Ascending aorta (tissue), 2 donors: ENCODE measurements at regions not wholly inside any gene's neighbourhood (a gene's known extent, or its start where the extent isn't known, plus 50 kb on each side); places are given as distances from the start of the nearest gene placed in this dataset.
"Not testable (repeated sequence)": the region's sequence is repeated elsewhere in the genome, so short reads cannot be mapped to it uniquely, and the experiment has no call there.

Source experiments
- DNase-seq, 2 donors: peaks; one replicate each; pipeline ENCODE4 v3.0.0-alpha.2; 2019; ENCODE audit warnings: low spot score in 2 of 2
- H3K27ac ChIP-seq, 2 donors: fragments of 200-600 bp; sonication (generic); one replicate each; pipeline ENCODE4 v1.5.1; 2016 to 2017; ENCODE audit warnings: mild to moderate bottlenecking in 1 of 2
- H3K27me3 ChIP-seq: fragments of 200-600 bp; sonication (generic); one replicate; pipeline ENCODE4 v1.5.1; 2017
- H3K36me3 ChIP-seq, 2 donors: fragments of 200-600 bp; sonication (generic); one replicate each; pipeline ENCODE4 v1.5.1; 2016
- H3K4me1 ChIP-seq, 2 donors: fragments of 200-600 bp; sonication (generic); one replicate each; pipeline ENCODE4 v1.5.1; 2016 to 2017; ENCODE audit warnings: mild to moderate bottlenecking in 1 of 2
- H3K4me3 ChIP-seq, 2 donors: fragments of 200-600 bp; sonication (generic); one replicate each; pipeline ENCODE4 v1.5.1; 2016 to 2017; ENCODE audit warnings: mild to moderate bottlenecking in 1 of 2
- H3K9me3 ChIP-seq, 2 donors: fragments of 200-600 bp; sonication (generic); one replicate each; pipeline ENCODE4 v1.5.1; 2016
- intact Hi-C: fragments of 100-400 bp; cut with DNase I; formaldehyde crosslinking; loops from one replicate; pipeline ENCODE4 v1.15.1; 2023
- TF ChIP-seq, protein P1 (sequence below), 3 experiments: fragments of 200-600 bp in 2 of 3; fragments of 450-650 bp in 1 of 3; sonication (generic) in 2 of 3; IDR thresholded peaks; one replicate each; pipeline ENCODE4 v1.5.1; 2016 to 2019; ENCODE audit warnings: antibody characterized with exemption in 3 of 3, mild to moderate bottlenecking in 1 of 3, moderate library complexity in 1 of 3

DNA sequence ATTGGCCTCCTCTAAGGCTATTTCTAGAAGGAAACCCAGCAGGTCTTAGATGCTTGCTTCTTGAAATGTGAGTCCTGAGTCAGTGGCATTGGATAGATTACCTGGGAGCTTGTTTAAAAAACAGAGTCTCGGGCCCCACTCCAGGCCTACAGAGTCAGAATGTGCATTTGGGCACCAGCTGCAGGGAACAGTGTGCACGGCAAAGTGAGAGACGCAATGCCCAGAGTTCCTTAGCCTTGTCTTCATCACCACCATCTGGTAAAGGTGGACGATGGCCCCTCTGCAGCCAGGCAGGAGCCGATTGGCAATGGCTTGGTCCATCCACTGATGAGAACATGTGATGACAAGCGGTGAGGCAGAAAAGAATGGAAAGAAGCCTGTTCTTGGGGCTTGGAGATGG lies 102.1 kb upstream of the TSC22D1 start:
- no peak for DNase-seq
- intact Hi-C loops = no loop called here
- H3K27ac ChIP-seq = peak overlapping the region; percentile 20 to 32

DNA sequence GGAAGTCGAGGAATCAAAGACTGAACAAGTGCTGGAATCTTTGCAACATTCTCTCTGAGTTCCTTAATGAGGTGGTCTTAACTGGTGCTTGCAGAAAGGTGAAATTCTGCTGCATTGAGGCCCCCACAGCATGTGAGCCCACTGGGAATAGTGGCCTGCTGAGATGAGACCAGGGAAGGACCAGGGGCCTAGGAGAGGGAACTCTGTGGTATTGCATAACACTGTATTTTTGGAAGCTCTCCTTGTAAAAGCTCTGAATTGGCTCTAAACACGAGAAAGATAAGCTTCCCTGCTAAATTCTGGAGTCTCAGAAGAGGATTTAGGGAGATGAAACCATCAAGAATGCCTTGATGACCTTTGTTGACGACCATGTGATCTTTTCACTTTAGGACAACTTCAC lies 100.4 kb upstream of the TSC22D1 start:
- TF ChIP-seq, protein P1, sequence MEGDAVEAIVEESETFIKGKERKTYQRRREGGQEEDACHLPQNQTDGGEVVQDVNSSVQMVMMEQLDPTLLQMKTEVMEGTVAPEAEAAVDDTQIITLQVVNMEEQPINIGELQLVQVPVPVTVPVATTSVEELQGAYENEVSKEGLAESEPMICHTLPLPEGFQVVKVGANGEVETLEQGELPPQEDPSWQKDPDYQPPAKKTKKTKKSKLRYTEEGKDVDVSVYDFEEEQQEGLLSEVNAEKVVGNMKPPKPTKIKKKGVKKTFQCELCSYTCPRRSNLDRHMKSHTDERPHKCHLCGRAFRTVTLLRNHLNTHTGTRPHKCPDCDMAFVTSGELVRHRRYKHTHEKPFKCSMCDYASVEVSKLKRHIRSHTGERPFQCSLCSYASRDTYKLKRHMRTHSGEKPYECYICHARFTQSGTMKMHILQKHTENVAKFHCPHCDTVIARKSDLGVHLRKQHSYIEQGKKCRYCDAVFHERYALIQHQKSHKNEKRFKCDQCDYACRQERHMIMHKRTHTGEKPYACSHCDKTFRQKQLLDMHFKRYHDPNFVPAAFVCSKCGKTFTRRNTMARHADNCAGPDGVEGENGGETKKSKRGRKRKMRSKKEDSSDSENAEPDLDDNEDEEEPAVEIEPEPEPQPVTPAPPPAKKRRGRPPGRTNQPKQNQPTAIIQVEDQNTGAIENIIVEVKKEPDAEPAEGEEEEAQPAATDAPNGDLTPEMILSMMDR (IDR thresholded peaks at IDR 0.05) = no peak
- intact Hi-C loops = no loop called here
- no peaks in the 10 kb centered on the region for H3K36me3 ChIP-seq
- no peaks in the 10 kb centered on the region for H3K27me3 ChIP-seq
- DNase-seq = no peak
- no peak overlapping the region for H3K27ac ChIP-seq
- H3K4me3 ChIP-seq = no peak overlapping the region
- H3K9me3 ChIP-seq = no peaks in the 10 kb centered on the region
- no peaks in the 10 kb centered on the region for H3K4me1 ChIP-seq

More for the DNA sequence above, 102.1 kb upstream of the TSC22D1 start:
- TF ChIP-seq, protein P1 (IDR thresholded peaks at IDR 0.05) = no peak
- no peak overlapping the region for H3K4me3 ChIP-seq
- no peaks in the 10 kb centered on the region for H3K4me1 ChIP-seq
- H3K27me3 ChIP-seq = no peaks in the 10 kb centered on the region
- H3K9me3 ChIP-seq = no peaks in the 10 kb centered on the region
- no peaks in the 10 kb centered on the region for H3K36me3 ChIP-seq

DNA sequence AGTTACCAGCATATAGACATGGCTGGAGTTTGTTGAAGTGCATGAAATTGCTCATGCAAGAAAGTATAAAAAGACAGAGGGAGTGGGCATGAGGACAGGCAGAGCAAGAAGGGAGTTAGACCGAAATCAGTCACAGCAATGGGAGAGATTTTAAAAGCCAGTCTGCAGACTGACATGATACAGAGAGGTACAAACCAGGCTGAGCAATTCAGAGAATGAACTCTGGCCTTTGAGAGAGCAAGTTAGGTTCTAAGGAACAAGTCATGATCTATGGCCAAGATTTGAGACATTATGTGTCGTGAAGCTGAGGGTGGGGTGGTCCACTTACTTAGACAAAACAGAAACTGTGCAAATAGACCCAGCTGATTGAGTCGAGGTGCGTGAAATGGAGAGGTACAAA lies 93.4 kb upstream of the TSC22D1 start:
- Histone ChIP-seq H3K36me3 (no peaks in the 10 kb centered on the region), H3K27me3 (no peaks in the 10 kb centered on the region), H3K9me3 (no peaks in the 10 kb centered on the region), H3K27ac (no peak overlapping the region), H3K4me3 (no peak overlapping the region), H3K4me1 (peaks cover 0 to 12% of the 10 kb centered on the region in 2 donors)
- TF ChIP-seq, protein P1 (IDR thresholded peaks at IDR 0.05) = no peak
- no peak for DNase-seq
- intact Hi-C loops = loop anchor here (2.0 to 5.0 kb wide), 2 partner anchors 43 to 93 kb away; partner anchors contain the start of gene TSC22D1

DNA sequence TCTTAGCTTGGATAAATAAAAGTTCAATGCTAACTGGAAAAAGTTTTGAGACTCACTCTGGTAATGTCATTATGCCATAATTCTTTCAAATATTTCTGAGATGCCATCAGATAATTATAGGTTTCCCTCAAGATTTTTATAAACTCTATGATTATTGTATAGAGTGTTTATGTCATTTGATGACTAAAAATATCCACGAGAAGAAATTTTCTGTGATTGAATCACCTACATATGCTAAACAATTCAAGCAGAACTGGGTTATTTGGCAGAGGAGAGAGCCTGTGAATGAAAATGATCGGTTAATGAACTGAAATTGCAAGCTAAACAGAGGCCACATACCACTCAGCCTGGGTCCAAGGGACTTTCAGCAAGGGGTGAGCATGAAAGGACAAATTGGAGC lies 92.6 kb upstream of the TSC22D1 start:
- no peak for DNase-seq
- Histone ChIP-seq H3K9me3 (no peaks in the 10 kb centered on the region), H3K36me3 (no peaks in the 10 kb centered on the region), H3K27ac (peak overlapping the region in 1 of 2 donors; percentile 60), H3K4me3 (no peak overlapping the region), H3K27me3 (no peaks in the 10 kb centered on the region), H3K4me1 (peaks cover 0 to 12% of the 10 kb centered on the region in 2 donors)
- TF ChIP-seq, protein P1 (IDR thresholded peaks at IDR 0.05) = no peak
- intact Hi-C loops = loop anchor here (2.0 to 5.0 kb wide), 2 partner anchors 44 to 92 kb away; partner anchors contain the start of gene TSC22D1

DNA sequence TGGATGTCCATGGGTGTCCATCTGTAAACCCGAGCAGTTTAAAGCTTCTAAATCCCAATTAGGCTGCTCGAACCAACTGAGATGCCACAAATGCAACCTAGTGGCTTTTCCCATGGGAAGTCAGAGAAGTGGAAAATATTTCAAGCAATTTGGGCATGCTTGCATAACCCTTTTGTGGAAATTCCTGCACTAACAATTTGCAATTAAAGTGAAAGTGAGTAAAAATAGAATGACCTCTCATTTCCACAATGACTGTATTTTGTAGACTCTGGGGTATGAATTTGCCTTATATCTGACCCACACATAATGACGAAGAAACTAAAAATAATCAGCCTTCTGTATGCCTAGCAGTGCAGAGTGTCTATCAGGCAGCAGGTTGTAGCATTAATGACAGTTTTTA lies 91.8 kb upstream of the TSC22D1 start:
- H3K36me3 ChIP-seq = no peaks in the 10 kb centered on the region
- no peaks in the 10 kb centered on the region for H3K9me3 ChIP-seq
- DNase-seq = no peak
- H3K27me3 ChIP-seq = no peaks in the 10 kb centered on the region
- peak overlapping the region in 1 of 2 donors; percentile 37 for H3K4me3 ChIP-seq
- TF ChIP-seq, protein P1 (IDR thresholded peaks at IDR 0.05) = no peak
- intact Hi-C loops = loop anchor here (2.0 to 5.0 kb wide), 2 partner anchors 44 to 91 kb away; partner anchors contain the start of gene TSC22D1
- peaks cover 0 to 12% of the 10 kb centered on the region in 2 donors for H3K4me1 ChIP-seq
- peak overlapping the region; percentile 6 to 60 for H3K27ac ChIP-seq

DNA sequence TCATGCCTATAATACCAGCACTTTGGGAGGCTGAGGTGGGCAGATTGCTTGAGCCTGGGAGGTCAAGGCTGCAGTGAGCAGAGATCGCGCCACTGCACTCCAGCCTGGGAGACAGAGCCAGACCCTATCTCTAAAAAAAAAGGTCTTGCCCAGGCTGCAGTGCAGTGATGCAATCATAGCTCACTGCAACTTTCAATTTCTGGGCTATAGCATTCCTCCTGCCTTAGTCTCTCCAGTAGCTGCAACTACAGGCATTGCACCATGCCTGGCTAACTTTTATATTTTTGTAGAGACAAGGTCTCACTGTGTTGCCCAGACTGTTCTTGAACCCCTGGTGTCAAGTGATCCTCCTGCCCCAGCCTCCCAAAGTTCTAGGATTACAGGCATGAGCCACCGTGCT lies 90.4 kb upstream of the TSC22D1 start:
- not testable (repeated sequence) for H3K4me3 ChIP-seq, H3K9me3 ChIP-seq, H3K36me3 ChIP-seq, H3K27me3 ChIP-seq, DNase-seq, H3K27ac ChIP-seq
- intact Hi-C loops = loop anchor here (5.0 kb wide), 1 partner anchor 46 kb away; no protein-coding TSS in a partner anchor
- H3K4me1 ChIP-seq = peaks cover 0 to 12% of the 10 kb centered on the region in 2 donors
